NCI-H1436 (cell line): ENCODE measurements at regions not wholly inside any gene's neighbourhood (a gene's known extent, or its start where the extent isn't known, plus 50 kb on each side); places are given as distances from the start of the nearest gene placed in this dataset.
"Not testable (repeated sequence)": the region's sequence is repeated elsewhere in the genome, so short reads cannot be mapped to it uniquely, and the experiment has no call there.

Source experiments
- DNase-seq: peaks from one replicate; lab custom pipeline; 2025; lab: John Stamatoyannopoulos, UW

- no peak for DNase-seq
These were observed 101.9 kb downstream of the RGS21 start for GRCh38 chr1:192418552-192419285.

DNA sequence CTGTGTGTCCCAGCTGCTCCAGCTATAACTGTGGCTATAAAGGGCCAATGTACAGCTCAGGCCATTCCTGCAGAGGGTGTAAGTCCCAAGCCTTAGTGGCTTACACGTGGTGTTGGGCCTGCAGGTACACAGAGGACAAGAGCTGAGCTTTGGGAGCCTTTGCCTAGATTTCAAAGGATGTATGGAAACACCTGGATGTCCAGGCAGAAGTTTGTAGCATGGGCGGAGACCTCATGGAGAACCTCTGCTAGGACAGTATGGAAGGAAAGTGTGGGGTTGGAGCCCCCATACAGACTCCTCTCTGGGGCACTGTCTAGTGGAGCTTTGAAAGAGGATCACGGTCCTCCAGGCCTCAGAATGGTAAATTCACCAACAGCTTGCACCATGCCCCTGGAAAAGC, 113.9 kb downstream of the RGS21 start:
- DNase-seq, result no peak

- no peak for DNase-seq
These were observed 118.9 kb downstream of the RGS21 start for GRCh38 chr1:192435704-192436103.

- DNase-seq, result no peak
These were observed 119.8 kb downstream of the RGS21 start for GRCh38 chr1:192436441-192437078.

DNA sequence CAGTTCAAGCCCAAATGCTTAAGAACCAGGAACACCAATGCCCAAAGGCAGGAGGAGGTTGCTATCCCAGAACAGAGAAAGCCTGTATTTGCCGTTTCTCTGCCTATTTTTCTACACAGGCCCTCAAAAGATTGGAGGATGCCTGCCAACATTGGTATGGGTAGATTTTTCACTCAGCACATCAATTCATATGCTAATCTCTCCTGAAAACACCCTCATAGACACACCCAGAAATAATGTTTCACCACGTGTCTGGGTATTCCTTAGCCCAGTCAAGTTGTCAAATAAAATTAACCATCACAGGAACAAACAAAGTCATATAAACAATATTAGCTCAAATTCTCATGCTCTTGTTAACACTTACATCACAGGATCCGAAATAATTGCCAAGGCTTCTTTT, 121.9 kb downstream of the RGS21 start:
- no peak for DNase-seq

DNA sequence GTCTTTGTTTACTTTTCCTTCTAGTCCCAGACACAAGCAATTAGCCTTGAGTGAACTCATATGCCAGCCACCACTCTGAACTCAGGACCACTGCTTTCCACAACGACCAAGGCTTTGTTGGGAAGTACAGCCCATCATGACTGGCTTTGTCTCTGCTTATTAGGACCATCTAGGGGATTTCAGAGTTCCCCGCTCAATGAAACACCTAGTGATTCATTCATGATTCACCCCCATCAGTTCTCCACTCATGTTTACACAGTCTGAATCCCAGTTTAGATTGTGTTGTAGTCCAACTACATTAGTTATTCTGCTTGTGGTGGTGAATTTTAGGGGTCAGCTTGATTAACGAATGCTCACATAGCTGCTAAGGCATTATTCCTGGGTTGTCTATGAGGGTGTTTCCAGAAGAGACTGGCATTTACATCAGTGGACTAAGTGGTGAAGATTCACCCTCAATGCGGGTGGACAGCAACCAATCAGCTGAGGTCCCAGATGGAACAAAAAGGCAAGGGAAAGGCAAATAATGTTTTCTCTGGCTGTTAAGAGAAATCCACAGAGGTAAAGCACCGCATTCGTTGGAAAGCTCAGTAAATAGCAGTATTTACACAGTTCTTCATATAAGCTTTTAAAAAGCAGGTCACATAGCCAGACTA, 122.7 kb downstream of the RGS21 start:
- DNase-seq, result no peak

DNA sequence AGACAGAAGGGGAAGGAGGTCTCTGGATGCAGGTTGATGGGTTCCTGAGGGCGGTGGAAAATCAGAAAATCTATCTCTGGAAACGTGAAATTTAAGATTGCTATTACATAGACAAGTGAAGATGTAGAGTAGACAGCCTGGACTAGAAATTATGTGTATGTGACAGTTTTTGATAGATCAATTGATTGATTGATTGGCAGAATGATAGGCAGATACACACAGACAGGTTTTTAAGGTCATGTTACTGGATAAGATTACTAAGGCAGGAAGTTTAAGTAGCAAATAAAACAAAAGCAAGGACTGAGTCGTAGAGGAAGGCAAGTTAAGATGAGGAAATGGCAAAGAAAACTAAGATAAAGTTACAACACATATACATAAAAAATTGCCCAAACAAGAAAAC, 124.7 kb downstream of the RGS21 start:
- DNase-seq, result no peak

- DNase-seq, result no peak
These were observed 125.9 kb downstream of the RGS21 start for GRCh38 chr1:192442736-192443135.

- no peak for DNase-seq
These were observed 126.8 kb downstream of the RGS21 start for GRCh38 chr1:192443616-192444015.

DNA sequence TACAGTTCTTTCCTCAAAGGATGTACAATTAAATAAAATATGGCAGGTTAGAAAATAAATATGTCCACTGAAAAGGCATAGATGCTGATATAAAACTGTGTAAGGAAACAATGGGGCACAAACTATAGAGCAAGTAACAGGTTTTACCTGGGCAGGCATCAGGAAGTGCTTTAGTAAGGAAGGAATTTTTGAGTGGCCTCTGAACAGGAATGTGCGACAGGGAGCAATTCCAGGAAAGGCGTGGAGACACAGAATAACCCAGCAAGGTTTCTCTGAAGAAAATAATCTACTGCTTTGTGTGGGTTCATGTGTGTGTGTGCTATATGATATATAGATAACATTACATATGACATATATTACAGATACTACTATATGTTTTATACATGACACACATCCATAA, 128.4 kb downstream of the RGS21 start:
- no peak for DNase-seq

GRCh38 chr1:192445839-192446489, 129.2 kb downstream of the RGS21 start:
- DNase-seq, result peak; percentile 1

GRCh38 chr1:192448026-192448578, 127.5 kb upstream of the RGS1 start:
- no peak for DNase-seq

DNA sequence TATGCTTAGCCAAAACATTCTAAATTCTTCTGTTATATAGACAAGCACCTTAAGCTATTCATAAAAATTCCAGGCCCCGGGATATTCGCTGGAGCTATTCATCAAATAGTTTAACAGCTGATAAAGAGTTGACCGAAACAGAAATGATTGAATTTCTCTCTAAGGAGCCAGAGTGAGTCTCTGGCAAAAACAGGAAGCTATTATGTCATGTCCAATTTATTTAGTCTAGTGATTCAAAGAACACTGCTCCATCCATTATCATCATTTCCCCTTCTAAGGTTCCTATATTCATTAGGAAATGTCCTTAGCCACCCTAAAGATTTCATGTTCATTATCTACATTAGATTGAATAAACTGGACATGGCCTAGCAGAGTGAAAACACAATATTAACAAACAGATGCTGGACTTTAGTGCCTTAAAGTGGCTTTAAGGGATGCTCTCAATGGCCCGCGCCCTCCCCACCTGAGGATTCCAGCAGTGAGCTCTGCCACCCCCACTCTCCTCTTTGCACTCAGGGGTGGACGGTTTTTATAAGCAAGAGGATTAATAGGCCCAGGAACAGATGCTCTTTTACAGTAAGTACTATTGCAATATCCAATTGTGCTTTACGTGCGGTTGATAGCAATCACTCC, 122.1 kb upstream of the RGS1 start:
- DNase-seq, result no peak

DNA sequence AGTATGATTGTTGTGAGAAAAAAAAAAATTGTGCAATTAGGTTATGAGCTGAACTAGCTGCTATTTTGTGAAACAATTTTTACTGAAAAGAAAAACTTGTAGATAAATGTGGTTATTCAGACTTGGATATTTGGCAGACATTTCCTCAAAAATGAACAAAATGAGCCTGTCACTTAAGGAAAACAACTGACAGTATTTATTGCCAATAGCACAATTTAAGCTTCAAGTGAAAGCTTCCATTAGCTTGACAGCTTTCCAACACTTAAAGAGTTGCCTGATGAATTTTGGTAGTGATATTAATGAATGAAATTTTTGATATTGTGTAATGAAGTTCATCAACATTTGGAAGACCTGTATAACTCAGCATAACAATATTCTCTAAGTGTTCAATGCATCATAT, 116.1 kb upstream of the RGS1 start:
- DNase-seq, result no peak

- no peak for DNase-seq
These were observed 113.9 kb upstream of the RGS1 start for GRCh38 chr1:192461684-192462083.

DNA sequence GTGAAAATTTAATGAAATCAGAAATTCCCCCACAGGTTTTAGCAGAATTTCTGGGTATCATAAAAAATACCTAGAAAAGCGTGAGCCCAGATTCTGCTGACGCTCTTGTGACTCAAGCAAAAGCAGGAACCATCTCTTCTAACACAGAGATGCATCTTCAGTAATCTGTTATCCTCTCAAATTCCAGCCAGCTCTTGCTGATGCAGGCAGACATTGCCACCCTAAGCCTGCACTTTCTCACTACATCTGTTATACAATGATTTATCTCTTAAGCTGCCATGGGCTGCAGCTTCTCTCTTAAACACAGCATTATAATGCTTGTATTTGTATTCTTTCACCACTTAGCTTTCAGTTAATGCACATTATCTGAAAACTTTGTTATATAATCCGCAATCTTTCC, 113.0 kb upstream of the RGS1 start:
- no peak for DNase-seq

DNA sequence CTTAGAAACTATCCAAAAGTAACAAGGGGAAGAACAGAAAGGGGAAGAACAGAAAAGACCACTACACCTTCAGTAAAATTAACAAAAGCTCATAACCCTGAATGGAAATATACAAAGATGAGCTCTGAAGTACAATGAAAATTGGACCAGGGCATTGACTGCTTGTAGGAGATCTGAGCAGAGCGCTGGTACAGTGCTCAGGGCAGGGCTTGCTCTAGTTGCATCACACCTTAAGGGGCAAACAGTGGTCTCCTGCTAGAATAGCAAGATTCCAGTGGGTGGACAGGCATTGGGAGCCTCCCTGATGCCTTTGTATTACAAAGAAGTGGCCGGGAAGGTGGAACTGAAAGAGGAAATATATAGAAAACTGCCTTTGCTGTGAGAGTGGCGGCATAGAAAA, 111.9 kb upstream of the RGS1 start:
- DNase-seq, result no peak

- DNase-seq, result not testable (repeated sequence)
These were observed 110.4 kb upstream of the RGS1 start for GRCh38 chr1:192465221-192465620.

GRCh38 chr1:192474080-192474683, 101.4 kb upstream of the RGS1 start:
- peak; percentile 22 for DNase-seq

DNA sequence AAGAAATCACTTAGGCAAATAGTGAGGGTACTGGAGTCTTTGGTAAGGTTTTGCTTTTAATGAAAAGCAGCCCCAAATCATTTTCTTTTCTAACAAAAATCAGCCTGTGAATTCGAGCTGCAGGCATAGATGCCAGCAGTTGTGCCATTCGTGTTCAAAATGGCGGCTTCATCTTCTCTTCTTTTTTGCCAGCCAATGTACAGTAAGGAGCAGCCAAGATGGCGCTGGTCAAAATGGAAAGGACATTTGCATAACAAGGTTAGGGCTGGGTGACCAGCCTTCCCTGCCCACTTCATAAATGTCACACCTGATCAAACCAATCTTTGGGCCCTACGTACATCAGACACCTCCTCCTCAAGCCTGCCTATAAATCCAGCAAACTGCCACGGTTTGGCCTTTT, 100.2 kb upstream of the RGS1 start:
- DNase-seq, result no peak

DNA sequence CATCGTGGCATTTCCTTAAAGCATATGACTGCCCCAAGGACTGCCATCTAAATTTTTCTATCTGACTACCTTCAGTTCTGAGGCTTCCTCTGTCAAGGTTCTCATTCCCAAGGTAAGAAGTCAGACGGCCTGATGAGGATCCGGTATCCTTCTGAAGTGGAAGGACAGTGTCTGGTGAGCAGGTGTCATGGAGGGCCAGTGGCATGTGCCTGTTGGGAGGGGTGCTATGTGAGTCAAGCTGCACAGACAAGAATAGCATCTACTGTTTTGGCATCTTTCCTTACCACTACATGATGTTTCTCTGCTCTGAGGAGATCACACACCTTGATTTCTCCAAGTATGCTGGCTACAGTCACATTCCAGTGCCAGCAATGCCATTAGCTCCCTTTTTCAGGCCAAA, 99.6 kb upstream of the RGS1 start:
- no peak for DNase-seq
